Natural killer cell (primary cell): ENCODE measurements at regions not wholly inside any gene's neighbourhood (a gene's known extent, or its start where the extent isn't known, plus 50 kb on each side); places are given as distances from the start of the nearest gene placed in this dataset.

Source experiments
- ATAC-seq, 3 donors: fragments of 150-1000 bp in 2 of 3; fragments of 200-7000 bp in 1 of 3; cut with Tn5 transposase; 1 replicate in 1 of 3; 2 replicates in 2 of 3; pipeline ENCODE4 v1.10.0; 2021; ENCODE audit warnings: mild to moderate bottlenecking in 2 of 3, moderate library complexity in 2 of 3
- DNase-seq, 2 donors: peaks; one replicate each; pipeline versions ENCODE4 v3.0.0 to v3.0.0-alpha.2; 2013 to 2021; ENCODE audit warnings: mixed read lengths in 1 of 2
- H3K27ac ChIP-seq: one replicate; pipeline ENCODE4 v1.5.1; 2013; ENCODE audit warnings: mild to moderate bottlenecking, low read length
- H3K27me3 ChIP-seq: one replicate; pipeline ENCODE4 v1.6.1; 2013; ENCODE audit warnings: low read length; ENCODE audit not compliant: control insufficient read depth, insufficient read depth
- H3K36me3 ChIP-seq: one replicate; pipeline ENCODE4 v1.6.1; 2013; ENCODE audit warnings: low read length; ENCODE audit not compliant: control insufficient read depth, insufficient read depth
- H3K4me1 ChIP-seq: one replicate; pipeline ENCODE4 v1.6.1; 2013; ENCODE audit warnings: low read length; ENCODE audit not compliant: control insufficient read depth, insufficient read depth
- H3K4me3 ChIP-seq: one replicate; pipeline ENCODE4 v1.5.1; 2013; ENCODE audit warnings: low read length
- H3K9me3 ChIP-seq: one replicate; pipeline ENCODE4 v1.6.1; 2013; ENCODE audit warnings: low read length; ENCODE audit not compliant: control insufficient read depth, insufficient read depth
- H3K27ac Mint-ChIP-seq, 2 donors: one replicate each; pipeline ENCODE4 v1.8.0; 2022; ENCODE audit warnings: mild to moderate bottlenecking in 2 of 2, mixed read lengths in 2 of 2, moderate library complexity in 1 of 2
- H3K27me3 Mint-ChIP-seq, 2 donors: one replicate each; pipeline ENCODE4 v1.8.0; 2022; ENCODE audit warnings: low read depth in 2 of 2, mixed read lengths in 2 of 2
- H3K36me3 Mint-ChIP-seq: one replicate; pipeline ENCODE4 v1.8.0; 2022; ENCODE audit warnings: mixed read lengths
- H3K4me1 Mint-ChIP-seq, 2 donors: one replicate each; pipeline ENCODE4 v1.8.0; 2022; ENCODE audit warnings: mixed read lengths in 2 of 2
- H3K4me3 Mint-ChIP-seq: one replicate; pipeline ENCODE4 v1.8.0; 2022; ENCODE audit warnings: mild to moderate bottlenecking, moderate library complexity, mixed read lengths
- H3K9me3 Mint-ChIP-seq, 2 donors: one replicate each; pipeline ENCODE4 v1.8.0; 2022; ENCODE audit warnings: mixed read lengths in 2 of 2
- CTCF ChIP-seq: fragments of 200-600 bp; IDR thresholded peaks from one replicate; pipeline ENCODE4 v1.8.0; 2022; ENCODE audit warnings: antibody characterized with exemption
- WGBS: methylation state at CpG from one replicate; pipeline ENCODE4 v1.1.7; 2013; ENCODE audit warnings: missing lambda C conversion rate; ENCODE audit not compliant: insufficient coverage; 5-methylcytosine and 5-hydroxymethylcytosine counted together
- intact Hi-C: fragments of 100-400 bp; cut with micrococcal nuclease; formaldehyde crosslinking; loops from one replicate; pipeline ENCODE4 v1.14.2; 2022

GRCh38 chr3:34225821-34226366, 427.5 kb downstream of the PDCD6IP start:
- no CpG with 5 or more reads among the region's 3 CpGs for WGBS

GRCh38 chr3:34229876-34230275, 431.4 kb downstream of the PDCD6IP start:
- Mint-ChIP-seq H3K36me3 (no peaks in the 10 kb centered on the region), H3K4me1 (no peaks in the 10 kb centered on the region), H3K9me3 (no peaks in the 10 kb centered on the region), H3K27ac (no peak overlapping the region), H3K4me3 (no peak overlapping the region), H3K27me3 (no peaks in the 10 kb centered on the region)
- Histone ChIP-seq H3K9me3 (no peaks in the 10 kb centered on the region), H3K27ac (no peak overlapping the region), H3K4me1 (no peaks in the 10 kb centered on the region), H3K36me3 (no peaks in the 10 kb centered on the region), H3K4me3 (no peak overlapping the region), H3K27me3 (no peaks in the 10 kb centered on the region)
- DNase-seq (no peak), ATAC-seq (no peak)
- intact Hi-C loops: no loop called here
- 90% methylated on average over 5 of the region's 5 CpGs for WGBS
- no peak for TF ChIP-seq CTCF

More at GRCh38 chr3:34225821-34226366, 427.5 kb downstream of the PDCD6IP start:
- Histone ChIP-seq H3K27me3 (no peaks in the 10 kb centered on the region), H3K27ac (no peak overlapping the region), H3K36me3 (no peaks in the 10 kb centered on the region), H3K9me3 (no peaks in the 10 kb centered on the region), H3K4me1 (no peaks in the 10 kb centered on the region), H3K4me3 (no peak overlapping the region)
- Mint-ChIP-seq H3K36me3 (no peaks in the 10 kb centered on the region), H3K27me3 (no peaks in the 10 kb centered on the region), H3K4me3 (no peak overlapping the region), H3K9me3 (no peaks in the 10 kb centered on the region), H3K4me1 (no peaks in the 10 kb centered on the region), H3K27ac (no peak overlapping the region)
- intact Hi-C loops: no loop called here
- ATAC-seq (no peak), DNase-seq (no peak)
- TF ChIP-seq CTCF: no peak

- no peaks in the 10 kb centered on the region for H3K4me1 ChIP-seq
- no peaks in the 10 kb centered on the region for H3K36me3 Mint-ChIP-seq
- H3K27me3 ChIP-seq: no peaks in the 10 kb centered on the region
- no peaks in the 10 kb centered on the region for H3K9me3 Mint-ChIP-seq
- no peaks in the 10 kb centered on the region for H3K36me3 ChIP-seq
- H3K4me3 ChIP-seq: no peak overlapping the region
- H3K27ac ChIP-seq: no peak overlapping the region
- 78% methylated on average over 2 of the region's 2 CpGs for WGBS
- H3K27me3 Mint-ChIP-seq: no peaks in the 10 kb centered on the region
- TF ChIP-seq CTCF: no peak
- intact Hi-C loops: no loop called here
- no peak overlapping the region for H3K27ac Mint-ChIP-seq
- no peaks in the 10 kb centered on the region for H3K9me3 ChIP-seq
- DNase-seq: no peak
- ATAC-seq: no peak
- H3K4me1 Mint-ChIP-seq: peaks cover 0 to 6% of the 10 kb centered on the region in 2 donors
- H3K4me3 Mint-ChIP-seq: no peak overlapping the region
Measured at GRCh38 chr3:34235096-34235495, 436.7 kb downstream of the PDCD6IP start.

- DNase-seq (no peak), ATAC-seq (no peak)
- H3K4me1 Mint-ChIP-seq: peaks cover 0 to 6% of the 10 kb centered on the region in 2 donors
- H3K27ac ChIP-seq: no peak overlapping the region
- H3K4me3 Mint-ChIP-seq: no peak overlapping the region
- H3K27me3 Mint-ChIP-seq: no peaks in the 10 kb centered on the region
- H3K27ac Mint-ChIP-seq: no peak overlapping the region
- no peaks in the 10 kb centered on the region for H3K36me3 ChIP-seq
- H3K36me3 Mint-ChIP-seq: no peaks in the 10 kb centered on the region
- intact Hi-C loops: no loop called here
- H3K27me3 ChIP-seq: no peaks in the 10 kb centered on the region
- no peak for TF ChIP-seq CTCF
- no peaks in the 10 kb centered on the region for H3K4me1 ChIP-seq
- H3K9me3 ChIP-seq: no peaks in the 10 kb centered on the region
- no peaks in the 10 kb centered on the region for H3K9me3 Mint-ChIP-seq
- no peak overlapping the region for H3K4me3 ChIP-seq
- WGBS: no CpG with 5 or more reads among the region's 1 CpG
Measured at GRCh38 chr3:34237946-34238345, 439.5 kb downstream of the PDCD6IP start.
